ENCODE measurements at regions not wholly inside any gene's neighbourhood (a gene's known extent, or its start where the extent isn't known, plus 50 kb on each side); places are given as distances from the start of the nearest gene placed in this dataset.
"Not testable (repeated sequence)": the region's sequence is repeated elsewhere in the genome, so short reads cannot be mapped to it uniquely, and the experiment has no call there.

DNA sequence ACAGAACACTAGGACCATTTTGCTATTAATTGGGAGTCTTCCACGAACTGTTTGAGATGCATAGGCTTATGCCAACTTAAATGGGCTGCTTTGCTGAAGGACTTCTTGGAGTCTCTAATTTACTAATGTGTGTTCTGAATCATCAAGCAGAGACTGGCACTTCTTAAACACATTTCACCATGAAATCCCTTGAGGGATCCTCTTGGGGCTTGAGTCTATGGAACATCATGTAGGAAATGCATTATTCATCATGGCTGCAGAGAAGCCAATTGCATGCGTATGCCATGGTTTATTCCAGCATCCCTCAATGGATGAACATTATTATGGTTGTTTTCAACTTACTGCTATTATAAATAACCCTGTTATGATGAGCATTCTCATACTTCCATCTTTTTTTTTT is 73.4 kb downstream of the FGD2 start:
- no peak overlapping the region for H3K4me3 ChIP-seq (ENCODE audit: low read depth, low read length)
- CTCF ChIA-PET, result no interaction called here
- TF ChIP-seq, protein P1, sequence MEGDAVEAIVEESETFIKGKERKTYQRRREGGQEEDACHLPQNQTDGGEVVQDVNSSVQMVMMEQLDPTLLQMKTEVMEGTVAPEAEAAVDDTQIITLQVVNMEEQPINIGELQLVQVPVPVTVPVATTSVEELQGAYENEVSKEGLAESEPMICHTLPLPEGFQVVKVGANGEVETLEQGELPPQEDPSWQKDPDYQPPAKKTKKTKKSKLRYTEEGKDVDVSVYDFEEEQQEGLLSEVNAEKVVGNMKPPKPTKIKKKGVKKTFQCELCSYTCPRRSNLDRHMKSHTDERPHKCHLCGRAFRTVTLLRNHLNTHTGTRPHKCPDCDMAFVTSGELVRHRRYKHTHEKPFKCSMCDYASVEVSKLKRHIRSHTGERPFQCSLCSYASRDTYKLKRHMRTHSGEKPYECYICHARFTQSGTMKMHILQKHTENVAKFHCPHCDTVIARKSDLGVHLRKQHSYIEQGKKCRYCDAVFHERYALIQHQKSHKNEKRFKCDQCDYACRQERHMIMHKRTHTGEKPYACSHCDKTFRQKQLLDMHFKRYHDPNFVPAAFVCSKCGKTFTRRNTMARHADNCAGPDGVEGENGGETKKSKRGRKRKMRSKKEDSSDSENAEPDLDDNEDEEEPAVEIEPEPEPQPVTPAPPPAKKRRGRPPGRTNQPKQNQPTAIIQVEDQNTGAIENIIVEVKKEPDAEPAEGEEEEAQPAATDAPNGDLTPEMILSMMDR (IDR thresholded peaks at IDR 0.05; ENCODE audit: insufficient read depth, low read length, missing control alignments), result no peak
- POLR2A ChIA-PET, result no interaction called here
- DNase-seq (ENCODE audit: low read depth, low spot score), result no peak

DNA sequence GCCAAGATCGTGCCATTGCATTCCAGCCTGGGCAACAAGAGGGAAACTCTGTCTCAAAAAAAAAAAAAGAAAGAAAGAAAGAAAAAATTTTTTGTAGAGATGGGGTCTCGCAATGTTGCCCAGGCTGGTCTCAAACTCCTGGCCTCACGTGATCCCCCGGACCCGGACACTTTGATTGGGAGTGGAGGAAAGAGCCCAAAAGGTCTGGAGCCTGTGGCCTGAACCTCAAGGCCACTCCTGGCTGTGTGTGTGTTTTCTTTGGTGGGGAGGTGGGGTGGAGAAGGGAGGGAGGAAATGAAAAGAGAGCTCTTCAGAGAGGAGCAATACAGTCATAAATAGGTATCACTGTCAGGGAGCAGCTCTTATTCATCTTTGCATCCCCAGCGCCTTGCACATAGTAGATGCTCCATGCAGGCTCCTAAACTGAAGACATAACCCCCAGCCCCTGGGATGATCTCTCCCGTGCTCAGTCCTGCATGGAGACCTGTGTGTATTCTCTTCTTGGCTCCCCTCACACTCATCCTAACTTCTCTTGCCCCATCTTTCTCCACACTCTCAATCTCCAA is 75.7 kb downstream of the FGD2 start:
- ChIA-PET CTCF (interaction anchor here (0.7 to 0.9 kb wide), 3 partner anchors 9 to 31 kb away, joined by 3 to 4 read pairs (median 3); no protein-coding TSS in a partner anchor), POLR2A (no interaction called here)
- TF ChIP-seq, protein P1 (IDR thresholded peaks at IDR 0.05; ENCODE audit: insufficient read depth, low read length, missing control alignments), result no peak
- DNase-seq (ENCODE audit: low read depth, low spot score), result no peak
- no peak overlapping the region for H3K4me3 ChIP-seq (ENCODE audit: low read depth, low read length)

DNA sequence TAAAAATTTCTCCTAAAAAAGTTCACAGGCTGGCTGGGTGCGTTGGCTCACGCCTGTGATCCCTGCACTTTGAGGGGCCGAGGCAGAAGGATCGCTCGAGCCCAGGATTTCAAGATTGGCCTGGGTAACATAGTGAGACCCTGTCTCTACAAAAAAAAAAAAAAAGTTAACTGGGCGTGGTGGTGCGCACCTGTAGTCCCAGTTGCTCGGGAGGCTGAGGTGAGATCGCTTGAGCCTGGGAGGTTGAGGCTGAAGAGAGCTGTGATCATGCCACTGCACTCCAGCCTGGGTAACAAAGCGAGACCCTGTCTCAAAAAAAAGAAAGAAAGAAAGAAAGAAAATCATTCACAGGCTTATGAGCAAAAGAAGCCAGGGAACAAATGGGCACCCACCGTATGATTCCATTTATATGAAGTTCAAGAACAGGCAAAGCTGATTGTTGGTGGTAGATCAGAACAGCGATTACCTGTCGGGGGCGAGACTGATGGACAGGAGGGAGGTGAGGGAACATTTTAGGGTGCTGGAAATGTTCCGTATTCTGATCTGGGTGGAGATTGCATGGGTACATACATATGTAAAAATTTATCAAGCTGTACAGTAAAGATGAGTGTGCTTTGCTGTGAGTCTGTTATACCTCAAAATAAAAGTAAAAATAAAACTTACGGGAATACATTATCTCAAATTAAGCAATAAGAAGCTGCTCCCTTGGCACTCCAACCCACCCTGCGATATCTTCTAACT is 77.1 kb downstream of the FGD2 start:
- DNase-seq (ENCODE audit: low read depth, low spot score), result no peak
- ChIA-PET CTCF (interaction anchor here (1.2 kb wide), 1 partner anchor 11 kb away, joined by 4 read pairs; no protein-coding TSS in a partner anchor), POLR2A (no interaction called here)
- no peak overlapping the region for H3K4me3 ChIP-seq (ENCODE audit: low read depth, low read length)
- TF ChIP-seq, protein P1 (IDR thresholded peaks at IDR 0.05; ENCODE audit: insufficient read depth, low read length, missing control alignments), result no peak

DNA sequence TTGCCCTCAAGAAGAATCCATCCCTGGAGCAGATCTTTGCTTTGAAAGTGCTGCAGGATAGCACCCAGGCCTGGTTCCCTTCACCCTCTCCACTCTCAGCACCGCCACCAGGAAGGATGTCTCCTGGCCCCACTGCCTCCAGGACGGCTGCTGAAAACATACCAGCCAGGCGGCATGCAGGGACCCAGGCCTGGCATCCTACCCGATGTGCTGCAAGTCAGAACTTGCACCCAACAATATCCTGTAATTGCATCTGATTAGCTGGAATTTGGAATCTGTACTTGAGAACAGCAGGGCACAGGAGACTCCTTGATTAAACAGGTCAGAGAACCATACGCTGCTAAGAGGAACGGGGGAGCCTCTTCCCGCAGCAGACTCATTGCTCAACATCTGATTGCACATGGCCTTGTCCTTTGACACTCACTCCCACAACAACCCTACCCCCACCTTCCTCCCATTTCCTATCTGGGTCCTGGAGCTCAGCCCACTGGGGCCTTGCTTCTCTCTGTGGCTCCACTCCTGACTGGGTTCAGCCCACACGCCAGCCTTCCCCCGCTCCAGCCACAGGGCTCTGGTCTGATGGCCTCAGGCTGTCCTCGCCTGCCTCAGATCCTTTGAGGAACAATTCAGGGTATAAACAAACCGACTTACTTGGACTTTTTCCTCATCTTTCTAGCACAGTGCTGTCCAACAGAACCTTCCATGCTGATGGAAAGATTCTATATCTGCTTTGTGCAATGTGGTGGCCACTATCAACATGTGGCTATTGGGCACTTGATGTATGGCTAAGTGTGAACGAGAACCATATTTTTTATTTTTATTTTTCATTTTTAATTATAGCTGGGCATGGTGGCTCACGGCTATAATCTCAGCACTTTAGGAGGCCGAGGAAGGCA is 78.0 kb downstream of the FGD2 start:
- H3K4me3 ChIP-seq (ENCODE audit: low read depth, low read length), result no peak overlapping the region
- TF ChIP-seq, protein P1 (IDR thresholded peaks at IDR 0.05; ENCODE audit: insufficient read depth, low read length, missing control alignments), result no peak
- DNase-seq (ENCODE audit: low read depth, low spot score), result no peak
- ChIA-PET CTCF (interaction anchor here (0.9 to 1.3 kb wide), 3 partner anchors 12 to 90 kb away, joined by 3 to 4 read pairs (median 4); no protein-coding TSS in a partner anchor), POLR2A (no interaction called here)

DNA sequence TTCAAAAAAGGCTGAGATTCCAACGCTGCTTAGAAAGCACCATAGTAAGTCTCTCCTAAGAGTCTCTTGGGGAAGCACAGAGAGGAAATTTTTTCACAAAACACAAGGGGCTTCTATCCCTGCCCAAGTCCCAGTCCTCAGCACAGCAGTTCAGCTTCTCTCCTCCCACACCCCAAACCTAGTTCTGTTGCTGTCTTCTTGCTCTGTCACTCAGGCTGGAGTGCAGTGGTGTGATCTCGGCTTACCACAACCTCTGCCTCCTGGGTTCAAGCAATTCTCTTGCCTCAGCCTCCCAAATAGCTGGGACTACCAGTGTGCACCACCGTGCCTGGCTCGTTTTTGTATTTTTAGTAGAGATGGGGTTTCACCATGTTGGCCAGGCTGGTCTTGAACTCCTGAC is 79.2 kb downstream of the FGD2 start:
- DNase-seq (ENCODE audit: low read depth, low spot score); POLR2A ChIA-PET; H3K4me3 ChIP-seq (ENCODE audit: low read depth, low read length): not testable (repeated sequence)
- CTCF ChIA-PET, result interaction anchor here (0.6 to 1.9 kb wide), 3 partner anchors 55 to 86 kb away, joined by 4 to 6 read pairs (median 5); no protein-coding TSS in a partner anchor

DNA sequence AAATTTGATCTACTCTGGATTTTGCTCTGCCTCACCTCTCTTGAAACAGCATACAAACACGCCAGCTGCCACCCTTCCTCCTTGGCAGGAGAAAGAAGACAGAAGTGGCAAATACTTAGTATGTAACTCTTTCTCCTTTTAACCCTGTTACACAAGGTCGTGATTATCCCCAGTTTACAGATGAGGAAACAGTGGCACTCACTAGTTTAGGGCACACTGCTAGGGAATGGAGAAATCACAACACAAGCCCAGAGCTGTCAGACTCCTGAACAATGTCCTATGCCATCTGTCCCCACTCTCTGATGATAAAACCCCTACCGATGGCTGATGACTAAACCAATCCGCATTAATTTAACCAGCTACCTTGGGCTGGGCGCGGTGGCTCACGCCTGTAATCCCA is 79.7 kb downstream of the FGD2 start:
- no peak for DNase-seq (ENCODE audit: low read depth, low spot score)
- POLR2A ChIA-PET, result no interaction called here
- H3K4me3 ChIP-seq (ENCODE audit: low read depth, low read length), result no peak overlapping the region
- TF ChIP-seq, protein P1 (IDR thresholded peaks at IDR 0.05; ENCODE audit: insufficient read depth, low read length, missing control alignments), result no peak
- CTCF ChIA-PET, result interaction anchor here (0.6 to 1.9 kb wide), 4 partner anchors 12 to 69 kb away, joined by 3 to 6 read pairs (median 4); no protein-coding TSS in a partner anchor
